HCT116 (cell line): ENCODE measurements at regions not wholly inside any gene's neighbourhood (a gene's known extent, or its start where the extent isn't known, plus 50 kb on each side); places are given as distances from the start of the nearest gene placed in this dataset.

ENCODE experiments used
- ATAC-seq: fragments of 200-7000 bp; cut with Tn5 transposase; 2 replicates; pipeline ENCODE4 v1.9.1; 2020; ENCODE audit warnings: mild to moderate bottlenecking, moderate library complexity
- BruUV-seq: library from RNA; stranded (reverse); fragments of 400-500 nt; replicated peaks from 2 replicates; lab custom pipeline; 2021; lab: Mats Ljungman, UMichigan
- CTCF ChIA-PET: fragments of 300-600 bp; sonication (Branson Sonifier 250); formaldehyde crosslinking; loops from one replicate; lab custom pipeline; 2021; ENCODE audit warnings: antibody characterized with exemption; lab: Charles Lee
- POLR2A ChIA-PET: fragments of 300-600, 350-600 bp; sonication (Branson Sonifier 250); formaldehyde crosslinking; loops from one replicate; lab custom pipeline; 2021; ENCODE audit warnings: antibody characterized with exemption; lab: Charles Lee
- RAD21 ChIA-PET, 2 experiments: fragments of 300-600 bp; sonication (Branson Sonifier 250); formaldehyde crosslinking; loops; one replicate each; lab custom pipeline; 2023; ENCODE audit warnings: low total read pairs in 2 of 2; ENCODE audit not compliant: uncharacterized antibody in 2 of 2, unreplicated experiment in 2 of 2, low non-redundant PET in 1 of 2; lab: Charles Lee
- DNase-seq: peaks from one replicate; pipeline ENCODE4 v3.0.0-alpha.2; 2010; ENCODE audit warnings: low read depth, low spot score
- H2AFZ ChIP-seq: fragments of 200-600 bp; shearing (Covaris generic), sonication (generic); 2 replicates; pipeline ENCODE4 v1.6.1; 2017; ENCODE audit warnings: low read depth, mixed run types, mixed read lengths, antibody characterized with exemption, low read length; ENCODE audit not compliant: poor library complexity, severe bottlenecking
- H3K27ac ChIP-seq: 2 replicates; pipeline ENCODE4 v1.5.1; 2012; ENCODE audit warnings: low read depth, low read length
- H3K27me3 ChIP-seq: fragments of 200-600 bp; sonication (generic); 2 replicates; pipeline ENCODE4 v1.6.1; 2016; ENCODE audit warnings: mixed run types, low read length, mixed read lengths; ENCODE audit not compliant: insufficient read depth
- H3K36me3 ChIP-seq, 2 experiments: fragments of 200-500 bp in 1 of 2; fragments of 200-600 bp in 1 of 2; sonication (Bioruptor generic) in 1 of 2; sonication (generic) in 1 of 2; 2 replicates each; pipeline versions ENCODE4 v1.5.1 to v1.6.1; 2014 to 2016; ENCODE audit warnings: low read length in 2 of 2, inconsistent platforms in 1 of 2, mixed read lengths in 1 of 2, mixed run types in 1 of 2; ENCODE audit not compliant: insufficient read depth in 2 of 2, control insufficient read depth in 1 of 2
- H3K4me1 ChIP-seq, 2 experiments: fragments of 200-600 bp in 1 of 2; sonication (generic) in 1 of 2; 2 replicates each; pipeline versions ENCODE4 v1.5.1 to v1.6.1; 2012 to 2017; ENCODE audit warnings: low read length in 2 of 2, inconsistent platforms in 1 of 2, mild to moderate bottlenecking in 1 of 2, mixed read lengths in 1 of 2, mixed run types in 1 of 2, moderate library complexity in 1 of 2; ENCODE audit not compliant: insufficient read depth in 2 of 2, control insufficient read depth in 1 of 2
- H3K4me2 ChIP-seq: fragments of 200-600 bp; sonication (generic); 2 replicates; pipeline ENCODE4 v1.6.1; 2017; ENCODE audit warnings: mixed run types, low read length, mixed read lengths
- H3K4me3 ChIP-seq, 2 experiments: fragments of 200-600 bp in 1 of 2; sonication (generic) in 1 of 2; replicated peaks in 1 of 2; 2 replicates each; pipeline ENCODE4 v1.5.1; 2011 to 2016; ENCODE audit warnings: low read length in 2 of 2, control low read depth in 1 of 2, low read depth in 1 of 2, mild to moderate bottlenecking in 1 of 2, mixed read lengths in 1 of 2, mixed run types in 1 of 2
- H3K79me2 ChIP-seq: fragments of 200-600 bp; sonication (generic); 2 replicates; pipeline ENCODE4 v1.6.1; 2017; ENCODE audit warnings: mild to moderate bottlenecking, mixed run types, low read length, moderate library complexity, mixed read lengths; ENCODE audit not compliant: insufficient read depth
- H3K9ac ChIP-seq: fragments of 200-600 bp; sonication (generic); 2 replicates; pipeline ENCODE4 v1.6.1; 2016; ENCODE audit warnings: low read length, mixed read lengths
- H3K9me2 ChIP-seq: fragments of 200-600 bp; sonication (generic), shearing (Covaris generic); 2 replicates; pipeline ENCODE4 v1.6.1; 2017; ENCODE audit warnings: mixed run types, mild to moderate bottlenecking, moderate library complexity; ENCODE audit not compliant: insufficient read depth
- H3K9me3 ChIP-seq, 2 experiments: fragments of 200-500 bp in 1 of 2; fragments of 200-600 bp in 1 of 2; sonication (Bioruptor generic) in 1 of 2; sonication (generic) in 1 of 2; 2 replicates each; pipeline ENCODE4 v1.6.1; 2014 to 2017; ENCODE audit warnings: low read length in 2 of 2, mixed read lengths in 2 of 2, inconsistent platforms in 1 of 2, low read depth in 1 of 2, mild to moderate bottlenecking in 1 of 2, mixed run types in 1 of 2, moderate library complexity in 1 of 2; ENCODE audit not compliant: control insufficient read depth in 1 of 2, insufficient read depth in 1 of 2
- H4K20me1 ChIP-seq: fragments of 200-600 bp; sonication (generic), shearing (Covaris generic); 2 replicates; pipeline ENCODE4 v1.6.1; 2017; ENCODE audit warnings: mixed run types, mild to moderate bottlenecking, moderate library complexity; ENCODE audit not compliant: insufficient read depth
- CBX3 ChIP-seq: IDR thresholded peaks from 2 replicates; pipeline ENCODE4 v1.6.1; 2012; ENCODE audit warnings: low read depth
- CEBPB ChIP-seq: IDR thresholded peaks from 2 replicates; pipeline ENCODE4 v1.6.1; 2012; ENCODE audit warnings: low read depth
- EGR1 ChIP-seq: IDR thresholded peaks from 2 replicates; pipeline ENCODE4 v1.6.1; 2012; ENCODE audit warnings: low read depth
- ELF1 ChIP-seq: IDR thresholded peaks from 2 replicates; pipeline ENCODE4 v1.6.1; 2012; ENCODE audit warnings: low read depth, borderline replicate concordance
- EZH2 ChIP-seq: fragments of 200-600 bp; sonication (generic); IDR thresholded peaks from 2 replicates; pipeline ENCODE4 v1.6.1; 2017; ENCODE audit warnings: antibody characterized with exemption, mixed run types
- FOSL1 ChIP-seq: IDR thresholded peaks from 2 replicates; pipeline ENCODE4 v1.6.1; 2012; ENCODE audit warnings: low read depth
- JUND ChIP-seq: IDR thresholded peaks from 2 replicates; pipeline ENCODE4 v1.6.1; 2012
- RAD21 ChIP-seq: IDR thresholded peaks from 2 replicates; pipeline ENCODE4 v1.6.1; 2012; ENCODE audit warnings: low read depth, mild to moderate bottlenecking
- SIN3A ChIP-seq: IDR thresholded peaks from 2 replicates; pipeline ENCODE4 v1.6.1; 2012; ENCODE audit warnings: low read depth
- SRF ChIP-seq: IDR thresholded peaks from 2 replicates; pipeline ENCODE4 v1.6.1; 2012; ENCODE audit warnings: low read depth
- TCF7L2 ChIP-seq: IDR thresholded peaks from 2 replicates; pipeline ENCODE4 v1.7.0; 2011; ENCODE audit warnings: borderline replicate concordance, inconsistent platforms; ENCODE audit not compliant: insufficient read depth, insufficient read length; ENCODE audit errors: extremely low read depth
- ZFX ChIP-seq: fragments of 450-650 bp; IDR thresholded peaks from 2 replicates; pipeline ENCODE4 v1.6.1; 2017
- ZNF274 ChIP-seq: fragments of 200-500 bp; sonication (Bioruptor generic); IDR thresholded peaks from 2 replicates; pipeline ENCODE4 v1.6.1; 2014; ENCODE audit warnings: mild to moderate bottlenecking, low read depth, low read length, inconsistent platforms
- intact Hi-C: fragments of 100-400 bp; cut with micrococcal nuclease; formaldehyde crosslinking; loops from 2 replicates; pipeline ENCODE4 v1.10.0; 2022
- TF ChIP-seq, protein P1 (sequence below), 3 experiments: fragments of 200-600 bp in 1 of 3; sonication (generic) in 1 of 3; IDR thresholded peaks in 2 of 3; conservative IDR thresholded peaks in 1 of 3; 2 replicates each; pipeline ENCODE4 v1.5.1; 2012 to 2017; ENCODE audit warnings: low read depth in 2 of 3, low read length in 2 of 3, antibody characterized with exemption in 1 of 3, borderline replicate concordance in 1 of 3, control low read depth in 1 of 3, mild to moderate bottlenecking in 1 of 3, mixed read lengths in 1 of 3, mixed run types in 1 of 3, moderate library complexity in 1 of 3; ENCODE audit not compliant: insufficient read depth in 1 of 3
- TF ChIP-seq, protein P2 (sequence below): IDR thresholded peaks from 2 replicates; pipeline ENCODE4 v1.6.1; 2012; ENCODE audit warnings: low read depth
- TF ChIP-seq, protein P3 (sequence below): IDR thresholded peaks from 2 replicates; pipeline ENCODE4 v1.6.1; 2012
- TF ChIP-seq, protein P4 (sequence below): IDR thresholded peaks from 2 replicates; pipeline ENCODE4 v1.6.1; 2012
- TF ChIP-seq, protein P5 (sequence below): IDR thresholded peaks from 2 replicates; pipeline ENCODE4 v1.6.1; 2011; ENCODE audit warnings: mild to moderate bottlenecking, low read length, moderate library complexity; ENCODE audit not compliant: insufficient replicate concordance; ENCODE audit errors: extremely low read depth

DNA sequence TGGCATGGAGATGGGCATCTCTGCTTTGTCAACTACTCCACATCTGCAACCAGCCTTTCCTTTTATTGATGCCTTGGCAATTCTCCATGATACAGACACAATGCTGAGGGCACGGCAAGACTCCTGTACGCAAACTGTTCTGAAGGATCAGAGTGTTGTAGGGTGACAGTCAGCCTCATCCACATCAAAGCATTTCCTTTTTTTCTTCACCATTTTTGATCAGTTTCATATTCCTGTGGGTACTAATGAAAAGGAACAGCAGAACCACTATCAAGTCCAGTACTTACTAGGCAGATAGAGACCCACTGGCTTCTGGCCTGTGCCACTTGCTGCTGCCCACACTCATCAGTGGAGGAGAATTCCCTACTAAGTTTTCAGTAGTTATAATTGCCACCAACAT is 181.6 kb downstream of the PALM2AKAP2 start:
- RAD21 ChIA-PET, result no interaction called here
- Histone ChIP-seq H3K9ac (no peak overlapping the region), H3K9me3 (no peaks in the 10 kb centered on the region), H3K27ac (no peak overlapping the region), H3K79me2 (no peaks in the 10 kb centered on the region), H3K9me2 (no peaks in the 10 kb centered on the region), H3K27me3 (peaks cover 22% of the 10 kb centered on the region; the same call in 1 of the 2 replicates), H4K20me1 (no peaks in the 10 kb centered on the region), H3K4me3 (no peak overlapping the region), H2AFZ (no peak overlapping the region), H3K4me1 (no peaks in the 10 kb centered on the region), H3K4me2 (no peak overlapping the region), H3K36me3 (no peaks in the 10 kb centered on the region)
- TF ChIP-seq RAD21 (no peak), EGR1 (no peak), FOSL1 (no peak), SRF (no peak), JUND (no peak), ELF1 (no peak), TCF7L2 (no peak), SIN3A (no peak), ZNF274 (no peak), ZFX (no peak), CBX3 (no peak), CEBPB (no peak), EZH2 (no peak)
- TF ChIP-seq, protein P1, sequence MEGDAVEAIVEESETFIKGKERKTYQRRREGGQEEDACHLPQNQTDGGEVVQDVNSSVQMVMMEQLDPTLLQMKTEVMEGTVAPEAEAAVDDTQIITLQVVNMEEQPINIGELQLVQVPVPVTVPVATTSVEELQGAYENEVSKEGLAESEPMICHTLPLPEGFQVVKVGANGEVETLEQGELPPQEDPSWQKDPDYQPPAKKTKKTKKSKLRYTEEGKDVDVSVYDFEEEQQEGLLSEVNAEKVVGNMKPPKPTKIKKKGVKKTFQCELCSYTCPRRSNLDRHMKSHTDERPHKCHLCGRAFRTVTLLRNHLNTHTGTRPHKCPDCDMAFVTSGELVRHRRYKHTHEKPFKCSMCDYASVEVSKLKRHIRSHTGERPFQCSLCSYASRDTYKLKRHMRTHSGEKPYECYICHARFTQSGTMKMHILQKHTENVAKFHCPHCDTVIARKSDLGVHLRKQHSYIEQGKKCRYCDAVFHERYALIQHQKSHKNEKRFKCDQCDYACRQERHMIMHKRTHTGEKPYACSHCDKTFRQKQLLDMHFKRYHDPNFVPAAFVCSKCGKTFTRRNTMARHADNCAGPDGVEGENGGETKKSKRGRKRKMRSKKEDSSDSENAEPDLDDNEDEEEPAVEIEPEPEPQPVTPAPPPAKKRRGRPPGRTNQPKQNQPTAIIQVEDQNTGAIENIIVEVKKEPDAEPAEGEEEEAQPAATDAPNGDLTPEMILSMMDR (IDR thresholded peaks at IDR 0.05 in 2 of 3, conservative IDR thresholded peaks at IDR 0.05 in 1 of 3; ENCODE audit: borderline replicate concordance in 1 of 3, insufficient read depth in 1 of 3, low read depth in 2 of 3, low read length in 2 of 3), result no peak
- TF ChIP-seq, protein P2, sequence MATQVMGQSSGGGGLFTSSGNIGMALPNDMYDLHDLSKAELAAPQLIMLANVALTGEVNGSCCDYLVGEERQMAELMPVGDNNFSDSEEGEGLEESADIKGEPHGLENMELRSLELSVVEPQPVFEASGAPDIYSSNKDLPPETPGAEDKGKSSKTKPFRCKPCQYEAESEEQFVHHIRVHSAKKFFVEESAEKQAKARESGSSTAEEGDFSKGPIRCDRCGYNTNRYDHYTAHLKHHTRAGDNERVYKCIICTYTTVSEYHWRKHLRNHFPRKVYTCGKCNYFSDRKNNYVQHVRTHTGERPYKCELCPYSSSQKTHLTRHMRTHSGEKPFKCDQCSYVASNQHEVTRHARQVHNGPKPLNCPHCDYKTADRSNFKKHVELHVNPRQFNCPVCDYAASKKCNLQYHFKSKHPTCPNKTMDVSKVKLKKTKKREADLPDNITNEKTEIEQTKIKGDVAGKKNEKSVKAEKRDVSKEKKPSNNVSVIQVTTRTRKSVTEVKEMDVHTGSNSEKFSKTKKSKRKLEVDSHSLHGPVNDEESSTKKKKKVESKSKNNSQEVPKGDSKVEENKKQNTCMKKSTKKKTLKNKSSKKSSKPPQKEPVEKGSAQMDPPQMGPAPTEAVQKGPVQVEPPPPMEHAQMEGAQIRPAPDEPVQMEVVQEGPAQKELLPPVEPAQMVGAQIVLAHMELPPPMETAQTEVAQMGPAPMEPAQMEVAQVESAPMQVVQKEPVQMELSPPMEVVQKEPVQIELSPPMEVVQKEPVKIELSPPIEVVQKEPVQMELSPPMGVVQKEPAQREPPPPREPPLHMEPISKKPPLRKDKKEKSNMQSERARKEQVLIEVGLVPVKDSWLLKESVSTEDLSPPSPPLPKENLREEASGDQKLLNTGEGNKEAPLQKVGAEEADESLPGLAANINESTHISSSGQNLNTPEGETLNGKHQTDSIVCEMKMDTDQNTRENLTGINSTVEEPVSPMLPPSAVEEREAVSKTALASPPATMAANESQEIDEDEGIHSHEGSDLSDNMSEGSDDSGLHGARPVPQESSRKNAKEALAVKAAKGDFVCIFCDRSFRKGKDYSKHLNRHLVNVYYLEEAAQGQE, result no peak
- TF ChIP-seq, protein P3, sequence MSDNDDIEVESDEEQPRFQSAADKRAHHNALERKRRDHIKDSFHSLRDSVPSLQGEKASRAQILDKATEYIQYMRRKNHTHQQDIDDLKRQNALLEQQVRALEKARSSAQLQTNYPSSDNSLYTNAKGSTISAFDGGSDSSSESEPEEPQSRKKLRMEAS, result no peak
- TF ChIP-seq, protein P4, sequence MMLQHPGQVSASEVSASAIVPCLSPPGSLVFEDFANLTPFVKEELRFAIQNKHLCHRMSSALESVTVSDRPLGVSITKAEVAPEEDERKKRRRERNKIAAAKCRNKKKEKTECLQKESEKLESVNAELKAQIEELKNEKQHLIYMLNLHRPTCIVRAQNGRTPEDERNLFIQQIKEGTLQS, result no peak
- TF ChIP-seq, protein P5, sequence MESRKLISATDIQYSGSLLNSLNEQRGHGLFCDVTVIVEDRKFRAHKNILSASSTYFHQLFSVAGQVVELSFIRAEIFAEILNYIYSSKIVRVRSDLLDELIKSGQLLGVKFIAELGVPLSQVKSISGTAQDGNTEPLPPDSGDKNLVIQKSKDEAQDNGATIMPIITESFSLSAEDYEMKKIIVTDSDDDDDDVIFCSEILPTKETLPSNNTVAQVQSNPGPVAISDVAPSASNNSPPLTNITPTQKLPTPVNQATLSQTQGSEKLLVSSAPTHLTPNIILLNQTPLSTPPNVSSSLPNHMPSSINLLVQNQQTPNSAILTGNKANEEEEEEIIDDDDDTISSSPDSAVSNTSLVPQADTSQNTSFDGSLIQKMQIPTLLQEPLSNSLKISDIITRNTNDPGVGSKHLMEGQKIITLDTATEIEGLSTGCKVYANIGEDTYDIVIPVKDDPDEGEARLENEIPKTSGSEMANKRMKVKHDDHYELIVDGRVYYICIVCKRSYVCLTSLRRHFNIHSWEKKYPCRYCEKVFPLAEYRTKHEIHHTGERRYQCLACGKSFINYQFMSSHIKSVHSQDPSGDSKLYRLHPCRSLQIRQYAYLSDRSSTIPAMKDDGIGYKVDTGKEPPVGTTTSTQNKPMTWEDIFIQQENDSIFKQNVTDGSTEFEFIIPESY, result no peak
- no TSS peak for BruUV-seq
- DNase-seq (no peak), ATAC-seq (no peak)
- CTCF ChIA-PET, result no interaction called here
- intact Hi-C loops, result no loop called here
- POLR2A ChIA-PET, result no interaction called here
